HepG2 (cell line): ENCODE measurements at regions not wholly inside any gene's neighbourhood (a gene's known extent, or its start where the extent isn't known, plus 50 kb on each side); places are given as distances from the start of the nearest gene placed in this dataset.

ENCODE experiments used
- ATAC-seq: fragments of 200-7000 bp; cut with Tn5 transposase; 3 replicates; pipeline ENCODE4 v1.9.1; 2020; ENCODE audit warnings: mild to moderate bottlenecking, moderate library complexity
- BruUV-seq: library from RNA; stranded (reverse); fragments of 400-500 nt; replicated peaks from 2 replicates; lab custom pipeline; 2021; lab: Mats Ljungman, UMichigan
- CTCF ChIA-PET: fragments of 300-600 bp; formaldehyde crosslinking; extraction: SDS; loops from one replicate; lab custom pipeline; 2021; ENCODE audit warnings: low total read pairs, inconsistent platforms, low intra/inter-chr PET ratio; lab: Yijun Ruan, JAX
- POLR2A ChIA-PET: fragments of 350-600 bp; sonication (Branson Sonifier 250); formaldehyde crosslinking; loops from one replicate; lab custom pipeline; 2020; ENCODE audit warnings: antibody characterized with exemption, inconsistent platforms; lab: Yijun Ruan, JAX
- DNase-seq: peaks from one replicate; pipeline ENCODE4 v3.0.0-alpha.2; 2015; ENCODE audit warnings: low spot score
- FAIRE-seq: peaks from 3 replicates; lab custom pipeline; 2011; peaks lifted over from hg19 to GRCh38; lab: Jason Lieb, UNC
- H2AFZ ChIP-seq: one replicate; pipeline ENCODE4 v1.6.1; 2011; ENCODE audit warnings: low read length, inconsistent platforms
- H3K27ac ChIP-seq: fragments of 300-600 bp; 3 replicates; pipeline ENCODE4 v1.8.0; 2011; ENCODE audit warnings: mixed run types, mild to moderate bottlenecking, mixed read lengths, low read length, inconsistent platforms; ENCODE audit not compliant: insufficient read depth; ENCODE audit errors: extremely low read length
- H3K27me3 ChIP-seq, 2 experiments: fragments of 200-600 bp in 1 of 2; 2 replicates in 1 of 2; 3 replicates in 1 of 2; pipeline versions ENCODE4 v1.6.0 to v1.8.0; 2011; ENCODE audit warnings: low read length in 2 of 2, mild to moderate bottlenecking in 2 of 2, moderate library complexity in 2 of 2, inconsistent platforms in 1 of 2; ENCODE audit not compliant: insufficient read depth in 2 of 2, control insufficient read depth in 1 of 2
- H3K36me3 ChIP-seq, 2 experiments: fragments of 200-600 bp in 1 of 2; replicated peaks in 1 of 2; 2 replicates in 1 of 2; 3 replicates in 1 of 2; pipeline versions ENCODE4 v1.5.1 to v1.8.0; 2011; ENCODE audit warnings: low read length in 2 of 2, inconsistent platforms in 1 of 2; ENCODE audit not compliant: insufficient read depth in 2 of 2, control insufficient read depth in 1 of 2
- H3K4me1 ChIP-seq: 2 replicates; pipeline ENCODE4 v1.5.1; 2012; ENCODE audit warnings: low read length, inconsistent platforms; ENCODE audit not compliant: insufficient read depth
- H3K4me2 ChIP-seq: 2 replicates; pipeline ENCODE4 v1.6.0; 2011; ENCODE audit warnings: low read depth, low read length, inconsistent platforms
- H3K4me3 ChIP-seq, 3 experiments: fragments of 200-600 bp in 1 of 3; sonication (generic), shearing (Covaris generic) in 1 of 3; replicated peaks in 1 of 3; 2 replicates each; pipeline ENCODE4 v1.5.1; 2011 to 2016; ENCODE audit warnings: low read length in 3 of 3, inconsistent platforms in 2 of 3, low read depth in 2 of 3, mild to moderate bottlenecking in 2 of 3, control low read depth in 1 of 3, mixed read lengths in 1 of 3; ENCODE audit not compliant: insufficient read depth in 1 of 3
- H3K79me2 ChIP-seq: one replicate; pipeline ENCODE4 v1.6.1; 2011; ENCODE audit warnings: low read length, inconsistent platforms; ENCODE audit not compliant: insufficient read depth
- H3K9ac ChIP-seq: 2 replicates; pipeline ENCODE4 v1.6.0; 2011; ENCODE audit warnings: mild to moderate bottlenecking, low read depth, low read length, inconsistent platforms; ENCODE audit not compliant: insufficient read depth
- H3K9me3 ChIP-seq: 2 replicates; pipeline ENCODE4 v1.5.1; 2012; ENCODE audit warnings: mild to moderate bottlenecking, low read length
- H4K20me1 ChIP-seq: 2 replicates; pipeline ENCODE4 v1.6.0; 2011; ENCODE audit warnings: inconsistent platforms, mild to moderate bottlenecking, low read length, moderate library complexity; ENCODE audit not compliant: insufficient read depth
- FOXP1 ChIP-seq, 2 experiments: fragments of 450-650 bp in 1 of 2; IDR thresholded peaks; 2 replicates each; pipeline ENCODE4 v1.6.1; 2017 to 2018; ENCODE audit warnings: antibody characterized with exemption in 1 of 2
- GABPB1 ChIP-seq: IDR thresholded peaks from 2 replicates; pipeline ENCODE4 v1.6.1; 2016; ENCODE audit warnings: mild to moderate bottlenecking, missing genetic modification reagents, moderate library complexity, missing compliant biosample characterization
- KLF9 ChIP-seq: IDR thresholded peaks from 2 replicates; pipeline ENCODE4 v1.6.1; 2016; ENCODE audit warnings: low read depth
- MLLT10 ChIP-seq: sonication (generic); formaldehyde crosslinking; IDR thresholded peaks from 2 replicates; pipeline ENCODE4 v1.4.0; 2020; ENCODE audit warnings: missing genetic modification reagents
- PPARG ChIP-seq: conservative IDR thresholded peaks from 2 replicates; pipeline ENCODE4 v1.6.1; 2016; ENCODE audit warnings: missing biosample characterization, missing genetic modification reagents
- SOX5 ChIP-seq: IDR thresholded peaks from 2 replicates; pipeline ENCODE4 v1.6.1; 2016; ENCODE audit warnings: borderline replicate concordance
- TBX3 ChIP-seq: fragments of 450-650 bp; IDR thresholded peaks from 2 replicates; pipeline ENCODE4 v1.6.1; 2017; ENCODE audit warnings: antibody characterized with exemption, mild to moderate bottlenecking, inconsistent platforms, borderline replicate concordance
- TEAD3 ChIP-seq: optimal IDR thresholded peaks from 2 replicates; pipeline ENCODE3; 2016; ENCODE audit warnings: borderline replicate concordance
- TRIM22 ChIP-seq: fragments of 450-650 bp; IDR thresholded peaks from 2 replicates; pipeline ENCODE4 v1.6.1; 2017
- ZKSCAN5 ChIP-seq: sonication (generic); formaldehyde crosslinking; IDR thresholded peaks from 2 replicates; pipeline ENCODE4 v1.5.1; 2020; ENCODE audit warnings: mild to moderate bottlenecking, missing genetic modification reagents
- ZNF574 ChIP-seq: sonication (generic); formaldehyde crosslinking; IDR thresholded peaks from 2 replicates; pipeline ENCODE4 v1.4.0; 2020; ENCODE audit warnings: missing genetic modification reagents
- ZNF629 ChIP-seq: sonication (generic); formaldehyde crosslinking; conservative IDR thresholded peaks from 2 replicates; pipeline ENCODE4 v1.5.0; 2020; ENCODE audit warnings: missing genetic modification reagents
- ZNF644 ChIP-seq: IDR thresholded peaks from 2 replicates; pipeline ENCODE4 v1.6.1; 2016; ENCODE audit warnings: low read depth
- ZNF687 ChIP-seq: sonication (generic); formaldehyde crosslinking; IDR thresholded peaks from 2 replicates; pipeline ENCODE4 v1.5.1; 2020; ENCODE audit warnings: mild to moderate bottlenecking, missing genetic modification reagents, moderate library complexity
- ZNF749 ChIP-seq: sonication (generic); formaldehyde crosslinking; IDR thresholded peaks from 2 replicates; pipeline ENCODE4 v1.8.0; 2022; ENCODE audit warnings: mild to moderate bottlenecking, missing genetic modification reagents, moderate library complexity, borderline replicate concordance
- ZNF768 ChIP-seq: sonication (generic); formaldehyde crosslinking; IDR thresholded peaks from 2 replicates; pipeline ENCODE4 v1.4.0; 2020; ENCODE audit warnings: missing genetic modification reagents
- ZSCAN29 ChIP-seq: sonication (generic); formaldehyde crosslinking; conservative IDR thresholded peaks from 2 replicates; pipeline ENCODE4 v1.4.0; 2020; ENCODE audit warnings: mild to moderate bottlenecking, missing genetic modification reagents
- WGBS: methylation state at CpG from one replicate; pipeline ENCODE4 v1.1.6; 2017; ENCODE audit warnings: low lambda C conversion rate; 5-methylcytosine and 5-hydroxymethylcytosine counted together
- in situ Hi-C: cut with HindIII; loops from 2 replicates; pipeline ENCODE4 v1.10.0; 2017; ENCODE audit warnings: low pct_unique_long_range_greater_than_20kb; ENCODE audit not compliant: extremely low pct_ligation_motif_present
- intact Hi-C: fragments of 100-400 bp; cut with micrococcal nuclease; formaldehyde crosslinking; loops from one replicate; pipeline ENCODE4 v1.10.0; 2022; ENCODE audit not compliant: unreplicated experiment

GRCh38 chr15:88388686-88389085, 78.5 kb downstream of the MRPL46 start:
- Histone ChIP-seq H3K4me1 (peaks cover 48% of the 10 kb centered on the region), H3K9me3 (no peaks in the 10 kb centered on the region), H4K20me1 (no peaks in the 10 kb centered on the region), H3K4me3 (peak overlapping the region in 1 of 3 experiments; percentile 40; a peak in 2 of 6 replicates), H3K36me3 (no peaks in the 10 kb centered on the region), H3K79me2 (no peaks in the 10 kb centered on the region), H3K27me3 (no peaks in the 10 kb centered on the region), H2AFZ (no peak overlapping the region), H3K4me2 (peak overlapping the region; percentile 68), H3K27ac (peak overlapping the region; percentile 53), H3K9ac (no peak overlapping the region)
- intact Hi-C loops: no loop called here
- FAIRE-seq: peak; percentile 96
- BruUV-seq: no TSS peak
- in situ Hi-C loops: no loop called here
- peak; percentile 96 for ATAC-seq
- CTCF ChIA-PET: no interaction called here
- WGBS: 4% methylated on average over 3 of the region's 3 CpGs
- peak; percentile 85 for DNase-seq
- POLR2A ChIA-PET: interaction anchor here (0.6 kb wide), 1 partner anchor 65 kb away, joined by 4 read pairs; no protein-coding TSS in a partner anchor
- TF ChIP-seq ZKSCAN5: no peak
- TF ChIP-seq SOX5 (CRISPR knock-in tag): peak; percentile 62; the same call in 1 of the 2 replicates
- no peak for TF ChIP-seq ZNF768 (CRISPR knock-in tag)
- TF ChIP-seq ZSCAN29 (CRISPR knock-in tag): no peak
- TF ChIP-seq GABPB1: no peak
- 0 out of 2 replicates have a peak, but pooled peaks have one; percentile 18 for TF ChIP-seq PPARG (CRISPR knock-in tag)
- no peak; the same call in 1 of the 2 replicates for TF ChIP-seq ZNF749 (CRISPR knock-in tag)
- peak; percentile 48; the same call in 1 of the 2 replicates for TF ChIP-seq ZNF629 (CRISPR knock-in tag)
- TF ChIP-seq TBX3: no peak
- peak; percentile 6; the same call in 1 of the 2 replicates for TF ChIP-seq ZNF644 (CRISPR knock-in tag)
- TF ChIP-seq FOXP1 (IDR thresholded peaks at IDR 0.05): no peak
- peak; percentile 21; the same call in 1 of the 2 replicates for TF ChIP-seq FOXP1 (CRISPR knock-in tag; IDR thresholded peaks at IDR 0.05)
- TF ChIP-seq ZNF574 (CRISPR knock-in tag): peak; percentile 25; the same call in 1 of the 2 replicates
- no peak for TF ChIP-seq ZNF687 (CRISPR knock-in tag)
- TF ChIP-seq MLLT10 (CRISPR knock-in tag): no peak
- peak; percentile 29 for TF ChIP-seq TEAD3 (CRISPR knock-in tag)
- TF ChIP-seq KLF9 (CRISPR knock-in tag): no peak
- TF ChIP-seq TRIM22: no peak
